ENCODE measurements at regions not wholly inside any gene's neighbourhood (a gene's known extent, or its start where the extent isn't known, plus 50 kb on each side); places are given as distances from the start of the nearest gene placed in this dataset.
A peak's percentile ranks its signal among the peaks of the same experiment; 100 is the strongest.

DNA sequence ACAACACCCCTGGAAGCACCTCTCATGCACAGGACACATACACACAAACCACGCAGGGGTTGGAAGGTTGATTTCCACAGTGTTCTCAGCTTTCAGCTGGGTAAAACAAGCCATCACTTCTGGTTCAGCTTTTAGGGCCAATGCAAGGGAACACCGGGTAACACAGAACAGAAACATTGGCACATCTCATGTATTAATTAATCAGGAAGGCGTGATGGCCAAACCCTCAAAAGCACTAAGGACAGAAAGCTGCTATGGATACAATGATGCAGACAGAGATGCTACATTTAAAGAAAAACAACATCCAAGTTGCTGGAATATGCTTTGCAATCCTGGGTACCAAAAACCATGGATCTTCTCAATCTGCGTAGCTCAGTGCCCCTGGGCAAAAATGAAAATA, 104.3 kb upstream of the BEND6 start (continued):
- TF ChIP-seq, protein P1, sequence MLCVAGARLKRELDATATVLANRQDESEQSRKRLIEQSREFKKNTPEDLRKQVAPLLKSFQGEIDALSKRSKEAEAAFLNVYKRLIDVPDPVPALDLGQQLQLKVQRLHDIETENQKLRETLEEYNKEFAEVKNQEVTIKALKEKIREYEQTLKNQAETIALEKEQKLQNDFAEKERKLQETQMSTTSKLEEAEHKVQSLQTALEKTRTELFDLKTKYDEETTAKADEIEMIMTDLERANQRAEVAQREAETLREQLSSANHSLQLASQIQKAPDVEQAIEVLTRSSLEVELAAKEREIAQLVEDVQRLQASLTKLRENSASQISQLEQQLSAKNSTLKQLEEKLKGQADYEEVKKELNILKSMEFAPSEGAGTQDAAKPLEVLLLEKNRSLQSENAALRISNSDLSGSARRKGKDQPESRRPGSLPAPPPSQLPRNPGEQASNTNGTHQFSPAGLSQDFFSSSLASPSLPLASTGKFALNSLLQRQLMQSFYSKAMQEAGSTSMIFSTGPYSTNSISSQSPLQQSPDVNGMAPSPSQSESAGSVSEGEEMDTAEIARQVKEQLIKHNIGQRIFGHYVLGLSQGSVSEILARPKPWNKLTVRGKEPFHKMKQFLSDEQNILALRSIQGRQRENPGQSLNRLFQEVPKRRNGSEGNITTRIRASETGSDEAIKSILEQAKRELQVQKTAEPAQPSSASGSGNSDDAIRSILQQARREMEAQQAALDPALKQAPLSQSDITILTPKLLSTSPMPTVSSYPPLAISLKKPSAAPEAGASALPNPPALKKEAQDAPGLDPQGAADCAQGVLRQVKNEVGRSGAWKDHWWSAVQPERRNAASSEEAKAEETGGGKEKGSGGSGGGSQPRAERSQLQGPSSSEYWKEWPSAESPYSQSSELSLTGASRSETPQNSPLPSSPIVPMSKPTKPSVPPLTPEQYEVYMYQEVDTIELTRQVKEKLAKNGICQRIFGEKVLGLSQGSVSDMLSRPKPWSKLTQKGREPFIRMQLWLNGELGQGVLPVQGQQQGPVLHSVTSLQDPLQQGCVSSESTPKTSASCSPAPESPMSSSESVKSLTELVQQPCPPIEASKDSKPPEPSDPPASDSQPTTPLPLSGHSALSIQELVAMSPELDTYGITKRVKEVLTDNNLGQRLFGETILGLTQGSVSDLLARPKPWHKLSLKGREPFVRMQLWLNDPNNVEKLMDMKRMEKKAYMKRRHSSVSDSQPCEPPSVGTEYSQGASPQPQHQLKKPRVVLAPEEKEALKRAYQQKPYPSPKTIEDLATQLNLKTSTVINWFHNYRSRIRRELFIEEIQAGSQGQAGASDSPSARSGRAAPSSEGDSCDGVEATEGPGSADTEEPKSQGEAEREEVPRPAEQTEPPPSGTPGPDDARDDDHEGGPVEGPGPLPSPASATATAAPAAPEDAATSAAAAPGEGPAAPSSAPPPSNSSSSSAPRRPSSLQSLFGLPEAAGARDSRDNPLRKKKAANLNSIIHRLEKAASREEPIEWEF (IDR thresholded peaks at IDR 0.05; ENCODE audit: insufficient replicate concordance, low read depth, low read length): no peak
- TF ChIP-seq RUNX3 (IDR thresholded peaks at IDR 0.05; ENCODE audit: low read length) (no peak), ZNF207 (IDR thresholded peaks at IDR 0.05; ENCODE audit: borderline replicate concordance) (no peak)

DNA sequence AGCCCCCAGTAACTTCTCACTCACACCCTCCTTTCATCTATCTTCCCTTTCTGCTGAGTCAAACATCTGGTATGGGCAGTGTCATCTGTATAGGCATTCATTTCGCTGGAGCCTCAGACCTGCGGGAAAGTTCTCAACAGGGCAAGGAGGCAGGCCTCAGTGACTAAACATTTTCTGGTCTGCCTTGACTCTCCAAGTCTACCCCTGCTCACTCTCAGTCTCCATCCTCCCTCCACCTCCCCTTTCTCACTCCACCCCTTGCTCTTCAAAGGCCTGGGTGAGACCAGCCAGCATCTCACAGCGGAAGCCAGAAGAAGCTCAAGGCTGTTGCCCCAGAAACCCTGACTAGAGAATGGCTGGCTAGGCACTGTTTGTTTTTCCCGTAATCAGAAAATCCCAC, 105.0 kb upstream of the BEND6 start:
- SMC1A ChIA-PET (ENCODE audit: uncharacterized antibody, unreplicated experiment): interaction anchor here (0.8 to 12.9 kb wide), 22 partner anchors 9 to 467 kb away, joined by 3 to 358 read pairs (median 12); partner anchors contain the start of genes DST and PRIM2
- DNase-seq (ENCODE audit: low read depth, low spot score): no peak
- BruUV-seq (replicated peaks): no TSS peak
- no peaks in the 10 kb centered on the region for H3K27me3 ChIP-seq (replicated peaks in 1 of 2; ENCODE audit: control insufficient read depth in 2 of 2, insufficient read depth in 2 of 2, low read length in 1 of 2)
- no peaks in the 10 kb centered on the region for H4K20me1 ChIP-seq (ENCODE audit: control insufficient read depth, insufficient read depth)
- RAD21 ChIA-PET (ENCODE audit: unreplicated experiment): interaction anchor here (0.9 to 17.3 kb wide), 22 partner anchors 9 to 467 kb away, joined by 3 to 450 read pairs (median 8); partner anchors contain the start of gene PRIM2
- in situ Hi-C loops (cut with MboI): loop anchor here (5.0 to 10.0 kb wide), 2 partner anchors 133 to 205 kb away; partner anchors contain the start of gene DST
- H3K36me3 ChIP-seq (ENCODE audit: control insufficient read depth in 2 of 2, insufficient read depth in 2 of 2, low read length in 1 of 2): no peaks in the 10 kb centered on the region
- peaks cover 62% of the 10 kb centered on the region for H3K79me2 ChIP-seq (ENCODE audit: control insufficient read depth, insufficient read depth, low read length)
- ATAC-seq: peak; percentile 24
- peak overlapping the region; percentile 62 for H3K4me2 ChIP-seq (ENCODE audit: control insufficient read depth, insufficient read depth)
- H3K4me1 ChIP-seq (ENCODE audit: control insufficient read depth, insufficient read depth, low read length): peaks cover 43% of the 10 kb centered on the region
- FAIRE-seq: no peak
- H3K4me3 ChIP-seq: peak overlapping the region; percentile 100
- CTCF ChIA-PET: interaction anchor here (1.0 to 18.7 kb wide), 14 partner anchors 10 to 279 kb away, joined by 3 to 494 read pairs (median 32); partner anchors contain the start of gene DST
- H3K9ac ChIP-seq (ENCODE audit: control insufficient read depth, insufficient read depth, low read length): peak overlapping the region; percentile 61
- H3K27ac ChIP-seq (ENCODE audit: control insufficient read depth, insufficient read depth): peak overlapping the region; percentile 61
- no peaks in the 10 kb centered on the region for H3K9me3 ChIP-seq (replicated peaks; ENCODE audit: control insufficient read depth, insufficient read depth, low read length)
- intact Hi-C loops (cut with micrococcal nuclease; ENCODE audit: unreplicated experiment): loop anchor here (2.0 to 5.0 kb wide), 3 partner anchors 83 to 491 kb away; no protein-coding TSS in a partner anchor
- H2AFZ ChIP-seq (ENCODE audit: control insufficient read depth, low read depth, low read length): no peak overlapping the region
- POLR2A ChIA-PET: interaction anchor here (0.8 to 3.7 kb wide), 7 partner anchors 8 to 141 kb away, joined by 3 to 21 read pairs (median 4); no protein-coding TSS in a partner anchor
- 84% methylated on average over 4 of the region's 4 CpGs for WGBS (ENCODE audit: insufficient coverage, insufficient replicate concordance, low lambda C conversion rate, missing lambda C conversion rate)
- TF ChIP-seq BCL11A (IDR thresholded peaks at IDR 0.05; ENCODE audit: low read depth, low read length) (no peak), BACH1 (IDR thresholded peaks at IDR 0.05; ENCODE audit: borderline replicate concordance) (0 out of 2 replicates have a peak, but pooled peaks have one; percentile 56), BRCA1 (IDR thresholded peaks at IDR 0.05; ENCODE audit: low read depth, low read length) (no peak), KDM1A (IDR thresholded peaks at IDR 0.05; ENCODE audit: borderline replicate concordance) (no peak), RAD21 (IDR thresholded peaks at IDR 0.05; ENCODE audit: insufficient read depth, low read depth, low read length) (no peak)
- TF ChIP-seq, protein P2, sequence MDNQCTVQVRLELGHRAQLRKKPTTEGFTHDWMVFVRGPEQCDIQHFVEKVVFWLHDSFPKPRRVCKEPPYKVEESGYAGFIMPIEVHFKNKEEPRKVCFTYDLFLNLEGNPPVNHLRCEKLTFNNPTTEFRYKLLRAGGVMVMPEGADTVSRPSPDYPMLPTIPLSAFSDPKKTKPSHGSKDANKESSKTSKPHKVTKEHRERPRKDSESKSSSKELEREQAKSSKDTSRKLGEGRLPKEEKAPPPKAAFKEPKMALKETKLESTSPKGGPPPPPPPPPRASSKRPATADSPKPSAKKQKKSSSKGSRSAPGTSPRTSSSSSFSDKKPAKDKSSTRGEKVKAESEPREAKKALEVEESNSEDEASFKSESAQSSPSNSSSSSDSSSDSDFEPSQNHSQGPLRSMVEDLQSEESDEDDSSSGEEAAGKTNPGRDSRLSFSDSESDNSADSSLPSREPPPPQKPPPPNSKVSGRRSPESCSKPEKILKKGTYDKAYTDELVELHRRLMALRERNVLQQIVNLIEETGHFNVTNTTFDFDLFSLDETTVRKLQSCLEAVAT (IDR thresholded peaks at IDR 0.05): peak; percentile 90
- TF ChIP-seq, protein P3, sequence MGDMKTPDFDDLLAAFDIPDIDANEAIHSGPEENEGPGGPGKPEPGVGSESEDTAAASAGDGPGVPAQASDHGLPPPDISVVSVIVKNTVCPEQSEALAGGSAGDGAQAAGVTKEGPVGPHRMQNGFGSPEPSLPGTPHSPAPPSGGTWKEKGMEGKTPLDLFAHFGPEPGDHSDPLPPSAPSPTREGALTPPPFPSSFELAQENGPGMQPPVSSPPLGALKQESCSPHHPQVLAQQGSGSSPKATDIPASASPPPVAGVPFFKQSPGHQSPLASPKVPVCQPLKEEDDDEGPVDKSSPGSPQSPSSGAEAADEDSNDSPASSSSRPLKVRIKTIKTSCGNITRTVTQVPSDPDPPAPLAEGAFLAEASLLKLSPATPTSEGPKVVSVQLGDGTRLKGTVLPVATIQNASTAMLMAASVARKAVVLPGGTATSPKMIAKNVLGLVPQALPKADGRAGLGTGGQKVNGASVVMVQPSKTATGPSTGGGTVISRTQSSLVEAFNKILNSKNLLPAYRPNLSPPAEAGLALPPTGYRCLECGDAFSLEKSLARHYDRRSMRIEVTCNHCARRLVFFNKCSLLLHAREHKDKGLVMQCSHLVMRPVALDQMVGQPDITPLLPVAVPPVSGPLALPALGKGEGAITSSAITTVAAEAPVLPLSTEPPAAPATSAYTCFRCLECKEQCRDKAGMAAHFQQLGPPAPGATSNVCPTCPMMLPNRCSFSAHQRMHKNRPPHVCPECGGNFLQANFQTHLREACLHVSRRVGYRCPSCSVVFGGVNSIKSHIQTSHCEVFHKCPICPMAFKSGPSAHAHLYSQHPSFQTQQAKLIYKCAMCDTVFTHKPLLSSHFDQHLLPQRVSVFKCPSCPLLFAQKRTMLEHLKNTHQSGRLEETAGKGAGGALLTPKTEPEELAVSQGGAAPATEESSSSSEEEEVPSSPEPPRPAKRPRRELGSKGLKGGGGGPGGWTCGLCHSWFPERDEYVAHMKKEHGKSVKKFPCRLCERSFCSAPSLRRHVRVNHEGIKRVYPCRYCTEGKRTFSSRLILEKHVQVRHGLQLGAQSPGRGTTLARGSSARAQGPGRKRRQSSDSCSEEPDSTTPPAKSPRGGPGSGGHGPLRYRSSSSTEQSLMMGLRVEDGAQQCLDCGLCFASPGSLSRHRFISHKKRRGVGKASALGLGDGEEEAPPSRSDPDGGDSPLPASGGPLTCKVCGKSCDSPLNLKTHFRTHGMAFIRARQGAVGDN (IDR thresholded peaks at IDR 0.05): no peak
